HG03571 (cell line): ENCODE measurements at regions not wholly inside any gene's neighbourhood (a gene's known extent, or its start where the extent isn't known, plus 50 kb on each side); places are given as distances from the start of the nearest gene placed in this dataset.

Experiments
- ATAC-seq: cut with Tn5 transposase; IDR thresholded peaks from one replicate; pipeline ENCODE4 v1.9.1; 2021; ENCODE audit not compliant: unreplicated experiment

GRCh38 chr5:147162740-147163139, 72.1 kb upstream of the STK32A start:
- ATAC-seq: no peak

GRCh38 chr5:147167529-147167928, 67.3 kb upstream of the STK32A start:
- no peak for ATAC-seq

GRCh38 chr5:147168578-147169327, 66.1 kb upstream of the STK32A start:
- ATAC-seq: no peak

- peak; percentile 71 for ATAC-seq
Observed at GRCh38 chr5:147169399-147169798, 65.4 kb upstream of the STK32A start.

- peak; percentile 27 for ATAC-seq
Observed at GRCh38 chr5:147169901-147170300, 64.9 kb upstream of the STK32A start.

- ATAC-seq: peak; percentile 67
Observed at GRCh38 chr5:147170603-147171002, 64.2 kb upstream of the STK32A start.

- ATAC-seq: no peak
Observed at GRCh38 chr5:147174671-147175265, 60.1 kb upstream of the STK32A start.

GRCh38 chr5:147175516-147176097, 59.2 kb upstream of the STK32A start:
- no peak for ATAC-seq

- no peak for ATAC-seq
Observed at GRCh38 chr5:147176422-147176821, 58.4 kb upstream of the STK32A start.

- no peak for ATAC-seq
Observed at GRCh38 chr5:147177125-147177840, 57.5 kb upstream of the STK32A start.

- ATAC-seq: no peak
Observed at GRCh38 chr5:147179562-147180147, 55.2 kb upstream of the STK32A start.

- no peak for ATAC-seq
Observed at GRCh38 chr5:147180751-147181150, 54.1 kb upstream of the STK32A start.
